ENCODE measurements at regions not wholly inside any gene's neighbourhood (a gene's known extent, or its start where the extent isn't known, plus 50 kb on each side); places are given as distances from the start of the nearest gene placed in this dataset.
A peak's percentile ranks its signal among the peaks of the same experiment; 100 is the strongest.

DNA sequence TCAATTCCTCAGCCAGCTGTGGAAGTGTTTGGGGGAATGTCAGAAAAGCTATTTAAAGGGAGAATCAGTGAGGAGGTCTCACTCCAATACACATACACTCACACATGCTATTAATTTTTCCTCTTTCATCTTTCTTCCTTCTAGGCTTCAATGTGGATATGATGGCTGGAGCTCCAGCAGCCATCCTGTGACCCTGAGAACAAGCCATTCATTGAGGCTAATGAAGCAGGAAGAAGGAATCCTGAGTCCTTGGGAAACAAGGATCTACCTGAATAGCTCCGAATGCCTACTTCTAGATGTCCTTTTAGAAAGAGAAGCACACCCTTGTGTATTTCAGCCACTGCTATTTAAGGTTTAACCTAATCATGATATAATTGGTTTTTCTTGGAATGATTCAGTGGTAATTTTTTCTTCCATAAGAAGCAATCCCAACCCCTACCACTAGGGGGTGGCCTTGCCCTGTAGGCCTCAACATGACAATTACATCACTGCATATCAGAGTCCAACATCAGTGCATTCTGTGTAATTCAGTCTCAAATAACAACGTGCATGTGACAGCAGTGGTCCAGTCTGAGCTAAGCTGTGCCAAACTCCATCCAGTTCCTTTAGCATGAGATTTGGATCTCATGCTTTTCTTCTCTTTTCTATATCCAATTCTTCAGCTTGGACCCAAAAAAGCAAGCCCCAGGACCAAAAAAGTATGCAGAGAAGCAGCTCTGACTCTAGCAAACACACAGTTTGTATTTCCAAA lies 85.3 kb upstream of the ANKRD1 start (continued):
- no peak for TF ChIP-seq YY1 (IDR thresholded peaks at IDR 0.05)
- peak; percentile 91 for TF ChIP-seq ATF3 (IDR thresholded peaks at IDR 0.05)
- no peak for TF ChIP-seq NR2F2 (IDR thresholded peaks at IDR 0.05)
- TF ChIP-seq, protein P1, sequence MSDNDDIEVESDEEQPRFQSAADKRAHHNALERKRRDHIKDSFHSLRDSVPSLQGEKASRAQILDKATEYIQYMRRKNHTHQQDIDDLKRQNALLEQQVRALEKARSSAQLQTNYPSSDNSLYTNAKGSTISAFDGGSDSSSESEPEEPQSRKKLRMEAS (IDR thresholded peaks at IDR 0.05): no peak
- TF ChIP-seq, protein P2, sequence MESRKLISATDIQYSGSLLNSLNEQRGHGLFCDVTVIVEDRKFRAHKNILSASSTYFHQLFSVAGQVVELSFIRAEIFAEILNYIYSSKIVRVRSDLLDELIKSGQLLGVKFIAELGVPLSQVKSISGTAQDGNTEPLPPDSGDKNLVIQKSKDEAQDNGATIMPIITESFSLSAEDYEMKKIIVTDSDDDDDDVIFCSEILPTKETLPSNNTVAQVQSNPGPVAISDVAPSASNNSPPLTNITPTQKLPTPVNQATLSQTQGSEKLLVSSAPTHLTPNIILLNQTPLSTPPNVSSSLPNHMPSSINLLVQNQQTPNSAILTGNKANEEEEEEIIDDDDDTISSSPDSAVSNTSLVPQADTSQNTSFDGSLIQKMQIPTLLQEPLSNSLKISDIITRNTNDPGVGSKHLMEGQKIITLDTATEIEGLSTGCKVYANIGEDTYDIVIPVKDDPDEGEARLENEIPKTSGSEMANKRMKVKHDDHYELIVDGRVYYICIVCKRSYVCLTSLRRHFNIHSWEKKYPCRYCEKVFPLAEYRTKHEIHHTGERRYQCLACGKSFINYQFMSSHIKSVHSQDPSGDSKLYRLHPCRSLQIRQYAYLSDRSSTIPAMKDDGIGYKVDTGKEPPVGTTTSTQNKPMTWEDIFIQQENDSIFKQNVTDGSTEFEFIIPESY (IDR thresholded peaks at IDR 0.05): no peak
- no peak for TF ChIP-seq TAF1 (conservative IDR thresholded peaks at IDR 0.05)
- no peak for TF ChIP-seq SP1 (IDR thresholded peaks at IDR 0.05)
- peak; percentile 69 to 85 for TF ChIP-seq JUND (IDR thresholded peaks at IDR 0.05)

GRCh38 chr10:91006752-91007346 lies 86.0 kb upstream of the ANKRD1 start:
- Histone ChIP-seq H3K9ac (ENCODE audit: low read depth in 1 of 2, low read length in 2 of 2) (no peak overlapping the region), H3K27ac (ENCODE audit: low read depth in 1 of 2, low read length in 2 of 2) (no peak overlapping the region), H3K36me3 (ENCODE audit: control insufficient read depth in 4 of 4, insufficient read depth in 3 of 4, low read depth in 1 of 4, low read length in 3 of 4) (no peaks in the 10 kb centered on the region), H3K4me1 (ENCODE audit: control insufficient read depth in 4 of 4, insufficient read depth in 4 of 4, low read length in 3 of 4) (peaks cover 0 to 8% (median 2%) of the 10 kb centered on the region in 4 donors), H3K4me3 (ENCODE audit: low read depth in 1 of 3, low read length in 3 of 3) (no peak overlapping the region), H3K27me3 (ENCODE audit: control insufficient read depth in 4 of 4, insufficient read depth in 4 of 4, low read length in 3 of 4) (no peaks in the 10 kb centered on the region), H3K9me3 (ENCODE audit: control insufficient read depth in 4 of 4, low read length in 3 of 4) (no peaks in the 10 kb centered on the region)
- no peak for TF ChIP-seq ATF3 (IDR thresholded peaks at IDR 0.05)
- TF ChIP-seq, protein P2 (IDR thresholded peaks at IDR 0.05): no peak
- TF ChIP-seq GABPA (IDR thresholded peaks at IDR 0.05 in 1 of 2, conservative IDR thresholded peaks at IDR 0.05 in 1 of 2): no peak
- no peak for TF ChIP-seq JUND (IDR thresholded peaks at IDR 0.05)
- no peak for TF ChIP-seq TAF1 (conservative IDR thresholded peaks at IDR 0.05)
- 69% methylated on average over 1 of the region's 1 CpG for WGBS
- no peak for DNase-seq (ENCODE audit: low spot score)

GRCh38 chr10:91007655-91008054 lies 86.8 kb upstream of the ANKRD1 start:
- H3K27me3 ChIP-seq (ENCODE audit: control insufficient read depth in 4 of 4, insufficient read depth in 4 of 4, low read length in 3 of 4): no peaks in the 10 kb centered on the region
- H3K9ac ChIP-seq (ENCODE audit: low read depth in 1 of 2, low read length in 2 of 2): no peak overlapping the region
- TF ChIP-seq, protein P2 (IDR thresholded peaks at IDR 0.05): no peak
- TF ChIP-seq, protein P3, sequence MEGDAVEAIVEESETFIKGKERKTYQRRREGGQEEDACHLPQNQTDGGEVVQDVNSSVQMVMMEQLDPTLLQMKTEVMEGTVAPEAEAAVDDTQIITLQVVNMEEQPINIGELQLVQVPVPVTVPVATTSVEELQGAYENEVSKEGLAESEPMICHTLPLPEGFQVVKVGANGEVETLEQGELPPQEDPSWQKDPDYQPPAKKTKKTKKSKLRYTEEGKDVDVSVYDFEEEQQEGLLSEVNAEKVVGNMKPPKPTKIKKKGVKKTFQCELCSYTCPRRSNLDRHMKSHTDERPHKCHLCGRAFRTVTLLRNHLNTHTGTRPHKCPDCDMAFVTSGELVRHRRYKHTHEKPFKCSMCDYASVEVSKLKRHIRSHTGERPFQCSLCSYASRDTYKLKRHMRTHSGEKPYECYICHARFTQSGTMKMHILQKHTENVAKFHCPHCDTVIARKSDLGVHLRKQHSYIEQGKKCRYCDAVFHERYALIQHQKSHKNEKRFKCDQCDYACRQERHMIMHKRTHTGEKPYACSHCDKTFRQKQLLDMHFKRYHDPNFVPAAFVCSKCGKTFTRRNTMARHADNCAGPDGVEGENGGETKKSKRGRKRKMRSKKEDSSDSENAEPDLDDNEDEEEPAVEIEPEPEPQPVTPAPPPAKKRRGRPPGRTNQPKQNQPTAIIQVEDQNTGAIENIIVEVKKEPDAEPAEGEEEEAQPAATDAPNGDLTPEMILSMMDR (IDR thresholded peaks at IDR 0.05; ENCODE audit: low read depth, low read length, missing input control): no peak
- TF ChIP-seq TAF1 (conservative IDR thresholded peaks at IDR 0.05) (no peak), ATF3 (IDR thresholded peaks at IDR 0.05) (no peak), FOXA1 (IDR thresholded peaks at IDR 0.05) (no peak), RXRA (IDR thresholded peaks at IDR 0.05) (no peak), RAD21 (IDR thresholded peaks at IDR 0.05) (no peak), HNF4A (conservative IDR thresholded peaks at IDR 0.05) (no peak), SP1 (IDR thresholded peaks at IDR 0.05) (no peak), GABPA (IDR thresholded peaks at IDR 0.05 in 1 of 2, conservative IDR thresholded peaks at IDR 0.05 in 1 of 2) (no peak)
- TF ChIP-seq, protein P1 (IDR thresholded peaks at IDR 0.05): no peak
- DNase-seq (ENCODE audit: low spot score): no peak
- no peak overlapping the region for H3K4me3 ChIP-seq (ENCODE audit: low read depth in 1 of 3, low read length in 3 of 3)
- no peaks in the 10 kb centered on the region for H3K36me3 ChIP-seq (ENCODE audit: control insufficient read depth in 4 of 4, insufficient read depth in 3 of 4, low read depth in 1 of 4, low read length in 3 of 4)
- no peak overlapping the region for H3K27ac ChIP-seq (ENCODE audit: low read depth in 1 of 2, low read length in 2 of 2)
- H3K9me3 ChIP-seq (ENCODE audit: control insufficient read depth in 4 of 4, low read length in 3 of 4): no peaks in the 10 kb centered on the region
- peaks cover 0 to 8% (median 2%) of the 10 kb centered on the region in 4 donors for H3K4me1 ChIP-seq (ENCODE audit: control insufficient read depth in 4 of 4, insufficient read depth in 4 of 4, low read length in 3 of 4)
